Hepatocyte (in vitro differentiated cells): ENCODE measurements at regions not wholly inside any gene's neighbourhood (a gene's known extent, or its start where the extent isn't known, plus 50 kb on each side); places are given as distances from the start of the nearest gene placed in this dataset.

ENCODE experiments used
- DNase-seq: peaks from one replicate; pipeline ENCODE4 v3.0.0-alpha.2; 2016; ENCODE audit warnings: low spot score
- H2AFZ ChIP-seq: fragments of 200-600 bp; sonication (generic); 2 replicates; pipeline ENCODE4 v1.6.0; 2016; ENCODE audit warnings: antibody characterized with exemption, mild to moderate bottlenecking
- H3K27ac ChIP-seq: fragments of 200-600 bp; sonication (generic); 2 replicates; pipeline ENCODE4 v1.5.1; 2016; ENCODE audit warnings: mild to moderate bottlenecking
- H3K27me3 ChIP-seq: fragments of 200-600 bp; sonication (generic); 2 replicates; pipeline ENCODE4 v1.6.1; 2016
- H3K36me3 ChIP-seq: fragments of 200-600 bp; sonication (generic); replicated peaks from 2 replicates; pipeline ENCODE4 v1.5.1; 2016; ENCODE audit warnings: low read depth; ENCODE audit not compliant: insufficient read depth
- H3K4me1 ChIP-seq: fragments of 200-600 bp; sonication (generic); 2 replicates; pipeline ENCODE4 v1.5.1; 2016; ENCODE audit warnings: mild to moderate bottlenecking, moderate library complexity; ENCODE audit not compliant: insufficient read depth
- H3K4me2 ChIP-seq: fragments of 200-600 bp; sonication (generic); 2 replicates; pipeline ENCODE4 v1.6.0; 2016
- H3K4me3 ChIP-seq: fragments of 200-600 bp; sonication (generic); 2 replicates; pipeline ENCODE4 v1.5.1; 2016; ENCODE audit warnings: mild to moderate bottlenecking
- H3K79me2 ChIP-seq: fragments of 200-600 bp; sonication (generic); 2 replicates; pipeline ENCODE4 v1.6.0; 2017; ENCODE audit warnings: mild to moderate bottlenecking
- H3K9me2 ChIP-seq: fragments of 200-600 bp; sonication (generic); replicated peaks from 2 replicates; pipeline ENCODE4 v1.6.0; 2017; ENCODE audit warnings: mild to moderate bottlenecking; ENCODE audit not compliant: insufficient read depth
- H3K9me3 ChIP-seq: fragments of 200-600 bp; sonication (generic); 2 replicates; pipeline ENCODE4 v1.5.1; 2016; ENCODE audit warnings: low read depth, mild to moderate bottlenecking
- H4K20me1 ChIP-seq: fragments of 200-600 bp; sonication (generic); 2 replicates; pipeline ENCODE4 v1.6.0; 2016; ENCODE audit warnings: mild to moderate bottlenecking; ENCODE audit not compliant: insufficient read depth, poor library complexity, severe bottlenecking
- EZH2 ChIP-seq: fragments of 200-600 bp; sonication (generic); IDR thresholded peaks from 2 replicates; pipeline ENCODE4 v1.6.1; 2016; ENCODE audit warnings: antibody characterized with exemption, mild to moderate bottlenecking, borderline replicate concordance
- EZH2phosphoT487 ChIP-seq: fragments of 200-600 bp; sonication (generic); IDR thresholded peaks from one replicate; pipeline ENCODE4 v1.6.1; 2018; ENCODE audit warnings: antibody characterized with exemption, mild to moderate bottlenecking, low read depth, moderate library complexity; ENCODE audit not compliant: unreplicated experiment, severe bottlenecking
- WGBS: methylation state at CpG from one replicate; pipeline ENCODE4 v1.1.6; 2016; ENCODE audit warnings: low lambda C conversion rate; ENCODE audit errors: missing lambda C conversion rate; 5-methylcytosine and 5-hydroxymethylcytosine counted together
- TF ChIP-seq, protein P1 (sequence below): fragments of 200-600 bp; sonication (generic); IDR thresholded peaks from 2 replicates; pipeline ENCODE4 v1.5.1; 2016; ENCODE audit warnings: antibody characterized with exemption, mild to moderate bottlenecking; ENCODE audit not compliant: poor library complexity

DNA sequence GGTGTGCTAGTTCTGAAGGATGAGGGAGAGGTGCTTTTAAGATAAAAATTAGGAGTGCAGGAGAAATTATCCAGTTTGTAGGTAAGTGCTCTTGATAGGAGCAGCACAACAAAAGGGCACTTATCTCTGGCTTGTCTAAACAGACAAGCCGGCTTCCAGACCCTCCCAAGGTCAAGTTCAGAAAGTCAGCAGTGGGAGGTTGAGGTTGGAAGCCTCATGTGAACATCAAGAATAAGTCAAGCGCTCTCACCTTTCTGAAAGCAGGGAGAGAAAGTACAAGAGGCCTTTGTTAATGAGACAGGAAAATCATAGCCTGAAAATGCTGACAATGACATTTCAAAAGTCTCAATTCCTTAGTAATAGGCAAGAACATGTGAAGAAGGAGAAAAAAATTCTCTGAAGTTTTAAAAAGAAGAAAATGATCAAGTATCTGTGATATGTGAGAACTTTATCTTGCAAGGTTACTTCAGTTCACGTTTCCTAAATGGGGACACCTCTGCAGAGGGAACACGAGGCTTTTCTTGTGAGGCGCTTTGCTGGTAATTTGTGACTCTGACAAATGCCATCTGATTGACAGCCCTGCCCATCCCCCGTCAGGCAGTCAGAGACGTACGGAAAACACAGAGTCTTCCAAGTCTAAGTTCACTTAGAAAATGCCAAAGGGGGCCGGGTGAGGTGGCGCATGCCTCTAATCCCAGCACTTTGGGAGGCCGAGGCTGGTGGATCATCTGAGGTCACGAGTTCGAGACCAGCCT lies 62.2 kb downstream of the TIGD2 start:
- no peaks in the 10 kb centered on the region for H3K9me2 ChIP-seq
- H3K79me2 ChIP-seq: no peaks in the 10 kb centered on the region
- no peak overlapping the region for H2AFZ ChIP-seq
- no peaks in the 10 kb centered on the region for H3K27me3 ChIP-seq
- no peaks in the 10 kb centered on the region for H3K9me3 ChIP-seq
- no peaks in the 10 kb centered on the region for H3K4me1 ChIP-seq
- no peak overlapping the region for H3K4me3 ChIP-seq
- TF ChIP-seq EZH2 (no peak), EZH2phosphoT487 (no peak)
- TF ChIP-seq, protein P1, sequence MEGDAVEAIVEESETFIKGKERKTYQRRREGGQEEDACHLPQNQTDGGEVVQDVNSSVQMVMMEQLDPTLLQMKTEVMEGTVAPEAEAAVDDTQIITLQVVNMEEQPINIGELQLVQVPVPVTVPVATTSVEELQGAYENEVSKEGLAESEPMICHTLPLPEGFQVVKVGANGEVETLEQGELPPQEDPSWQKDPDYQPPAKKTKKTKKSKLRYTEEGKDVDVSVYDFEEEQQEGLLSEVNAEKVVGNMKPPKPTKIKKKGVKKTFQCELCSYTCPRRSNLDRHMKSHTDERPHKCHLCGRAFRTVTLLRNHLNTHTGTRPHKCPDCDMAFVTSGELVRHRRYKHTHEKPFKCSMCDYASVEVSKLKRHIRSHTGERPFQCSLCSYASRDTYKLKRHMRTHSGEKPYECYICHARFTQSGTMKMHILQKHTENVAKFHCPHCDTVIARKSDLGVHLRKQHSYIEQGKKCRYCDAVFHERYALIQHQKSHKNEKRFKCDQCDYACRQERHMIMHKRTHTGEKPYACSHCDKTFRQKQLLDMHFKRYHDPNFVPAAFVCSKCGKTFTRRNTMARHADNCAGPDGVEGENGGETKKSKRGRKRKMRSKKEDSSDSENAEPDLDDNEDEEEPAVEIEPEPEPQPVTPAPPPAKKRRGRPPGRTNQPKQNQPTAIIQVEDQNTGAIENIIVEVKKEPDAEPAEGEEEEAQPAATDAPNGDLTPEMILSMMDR: no peak
- WGBS: 81% methylated on average over 13 of the region's 13 CpGs
- H3K36me3 ChIP-seq: no peaks in the 10 kb centered on the region
- H4K20me1 ChIP-seq: no peaks in the 10 kb centered on the region
- H3K27ac ChIP-seq: no peak overlapping the region
- no peak for DNase-seq
- H3K4me2 ChIP-seq: no peak overlapping the region

GRCh38 chr4:89174784-89175183 lies 63.5 kb downstream of the TIGD2 start:
- H3K9me2 ChIP-seq: no peaks in the 10 kb centered on the region
- no peak overlapping the region for H3K4me3 ChIP-seq
- 97% methylated on average over 6 of the region's 6 CpGs for WGBS

GRCh38 chr4:89175611-89176010 lies 64.3 kb downstream of the TIGD2 start:
- Histone ChIP-seq H3K4me1 (no peaks in the 10 kb centered on the region), H3K27ac (no peak overlapping the region), H3K9me3 (no peaks in the 10 kb centered on the region), H3K79me2 (no peaks in the 10 kb centered on the region), H3K36me3 (no peaks in the 10 kb centered on the region), H3K27me3 (no peaks in the 10 kb centered on the region), H2AFZ (no peak overlapping the region), H3K4me2 (no peak overlapping the region), H4K20me1 (no peaks in the 10 kb centered on the region), H3K4me3 (no peak overlapping the region), H3K9me2 (no peaks in the 10 kb centered on the region)
- DNase-seq: no peak
- TF ChIP-seq, protein P1: no peak
- TF ChIP-seq EZH2phosphoT487 (no peak), EZH2 (no peak)

More at GRCh38 chr4:89174784-89175183, 63.5 kb downstream of the TIGD2 start:
- H3K27ac ChIP-seq: no peak overlapping the region
- H4K20me1 ChIP-seq: no peaks in the 10 kb centered on the region
- no peak overlapping the region for H2AFZ ChIP-seq
- H3K36me3 ChIP-seq: no peaks in the 10 kb centered on the region
- no peaks in the 10 kb centered on the region for H3K27me3 ChIP-seq
- no peaks in the 10 kb centered on the region for H3K4me1 ChIP-seq
- no peaks in the 10 kb centered on the region for H3K79me2 ChIP-seq
- H3K4me2 ChIP-seq: no peak overlapping the region
- TF ChIP-seq, protein P1: no peak
- TF ChIP-seq EZH2: no peak
- TF ChIP-seq EZH2phosphoT487: no peak
- H3K9me3 ChIP-seq: no peaks in the 10 kb centered on the region
- no peak for DNase-seq
